ENCODE measurements at regions not wholly inside any gene's neighbourhood (a gene's known extent, or its start where the extent isn't known, plus 50 kb on each side); places are given as distances from the start of the nearest gene placed in this dataset.
A peak's percentile ranks its signal among the peaks of the same experiment; 100 is the strongest.

- Histone ChIP-seq H4K12ac (ENCODE audit: low read depth, low read length) (peak overlapping the region; percentile 20), H2BK120ac (ENCODE audit: insufficient read depth, low read length, poor library complexity) (no peak overlapping the region), H3K14ac (ENCODE audit: low read length) (no peak overlapping the region), H3K4me2 (ENCODE audit: low read length) (peak overlapping the region; percentile 58), H3K23ac (ENCODE audit: low read length) (no peak overlapping the region), H3K79me1 (ENCODE audit: low read length) (no peaks in the 10 kb centered on the region), H3K79me2 (ENCODE audit: control insufficient read depth, insufficient read depth, low read length, poor library complexity) (no peaks in the 10 kb centered on the region), H3K27ac (ENCODE audit: low read depth, low read length) (no peak overlapping the region), H3K9ac (ENCODE audit: low read length) (no peak overlapping the region), H3K9me3 (ENCODE audit: insufficient read depth, low read depth, low read length) (no peaks in the 10 kb centered on the region), H2BK5ac (ENCODE audit: low read depth, low read length, poor library complexity) (no peak overlapping the region), H3K4me1 (ENCODE audit: control insufficient read depth in 1 of 2, insufficient read depth in 2 of 2, low read length in 2 of 2) (peaks cover 2 to 4% of the 10 kb centered on the region in 2 experiments), H2AK5ac (ENCODE audit: low read length) (no peak overlapping the region), H4K8ac (ENCODE audit: low read depth, low read length) (peak overlapping the region; percentile 35), H4K91ac (ENCODE audit: low read depth, low read length) (no peak overlapping the region), H2BK12ac (ENCODE audit: low read length) (no peak overlapping the region), H3K36me3 (ENCODE audit: control insufficient read depth in 1 of 2, insufficient read depth in 2 of 2, low read length in 2 of 2) (no peaks in the 10 kb centered on the region), H3K18ac (ENCODE audit: low read length) (no peak overlapping the region), H3K4me3 (ENCODE audit: low read depth, low read length) (no peak overlapping the region), H3K27me3 (ENCODE audit: insufficient read depth, low read length) (no peaks in the 10 kb centered on the region), H2AFZ (ENCODE audit: insufficient read depth, low read length, poor library complexity) (peak overlapping the region; percentile 43), H3K4ac (ENCODE audit: low read depth, low read length) (no peak overlapping the region)
- no CpG with 5 or more reads among the region's 30 CpGs for WGBS (ENCODE audit: extremely low coverage, insufficient coverage, insufficient read length)
- peak in 1 of 2 donors; percentile 44 for DNase-seq
These were observed 81.0 kb downstream of the GPX5 start for GRCh38 chr6:28606424-28607391.

GRCh38 chr6:28607990-28608389 is 82.3 kb downstream of the GPX5 start:
- no peak overlapping the region for H3K27ac ChIP-seq (ENCODE audit: low read depth, low read length)
- peak in 1 of 2 donors; percentile 50 for DNase-seq
- WGBS (ENCODE audit: extremely low coverage, insufficient coverage, insufficient read length) = no CpG with 5 or more reads among the region's 9 CpGs

GRCh38 chr6:28609672-28610071 is 84.0 kb downstream of the GPX5 start:
- H3K79me1 ChIP-seq (ENCODE audit: low read length) = no peaks in the 10 kb centered on the region
- DNase-seq = no peak
- no peak overlapping the region for H3K9ac ChIP-seq (ENCODE audit: low read length)
- H3K27me3 ChIP-seq (ENCODE audit: insufficient read depth, low read length) = no peaks in the 10 kb centered on the region
- H2AK5ac ChIP-seq (ENCODE audit: low read length) = no peak overlapping the region
- H3K27ac ChIP-seq (ENCODE audit: low read depth, low read length) = no peak overlapping the region
- WGBS (ENCODE audit: extremely low coverage, insufficient coverage, insufficient read length) = no CpG with 5 or more reads among the region's 3 CpGs
- H3K23ac ChIP-seq (ENCODE audit: low read length) = no peak overlapping the region
- no peak overlapping the region for H3K14ac ChIP-seq (ENCODE audit: low read length)
- H4K8ac ChIP-seq (ENCODE audit: low read depth, low read length) = no peak overlapping the region
- no peaks in the 10 kb centered on the region for H3K9me3 ChIP-seq (ENCODE audit: insufficient read depth, low read depth, low read length)
- no peak overlapping the region for H2AFZ ChIP-seq (ENCODE audit: insufficient read depth, low read length, poor library complexity)
- no peak overlapping the region for H4K91ac ChIP-seq (ENCODE audit: low read depth, low read length)
- peaks cover 2 to 4% of the 10 kb centered on the region in 2 experiments for H3K4me1 ChIP-seq (ENCODE audit: control insufficient read depth in 1 of 2, insufficient read depth in 2 of 2, low read length in 2 of 2)
- no peak overlapping the region for H3K4me3 ChIP-seq (ENCODE audit: low read depth, low read length)
- no peak overlapping the region for H2BK5ac ChIP-seq (ENCODE audit: low read depth, low read length, poor library complexity)
- H2BK12ac ChIP-seq (ENCODE audit: low read length) = no peak overlapping the region
- H3K4me2 ChIP-seq (ENCODE audit: low read length) = no peak overlapping the region
- H3K4ac ChIP-seq (ENCODE audit: low read depth, low read length) = no peak overlapping the region
- H4K12ac ChIP-seq (ENCODE audit: low read depth, low read length) = no peak overlapping the region
- no peak overlapping the region for H2BK120ac ChIP-seq (ENCODE audit: insufficient read depth, low read length, poor library complexity)
- H3K79me2 ChIP-seq (ENCODE audit: control insufficient read depth, insufficient read depth, low read length, poor library complexity) = no peaks in the 10 kb centered on the region
- no peaks in the 10 kb centered on the region for H3K36me3 ChIP-seq (ENCODE audit: control insufficient read depth in 1 of 2, insufficient read depth in 2 of 2, low read length in 2 of 2)
- H3K18ac ChIP-seq (ENCODE audit: low read length) = no peak overlapping the region

More at GRCh38 chr6:28607990-28608389, 82.3 kb downstream of the GPX5 start:
- Histone ChIP-seq H3K27me3 (ENCODE audit: insufficient read depth, low read length) (no peaks in the 10 kb centered on the region), H3K14ac (ENCODE audit: low read length) (no peak overlapping the region), H3K18ac (ENCODE audit: low read length) (no peak overlapping the region), H3K4me1 (ENCODE audit: control insufficient read depth in 1 of 2, insufficient read depth in 2 of 2, low read length in 2 of 2) (peaks cover 2 to 4% of the 10 kb centered on the region in 2 experiments), H2AK5ac (ENCODE audit: low read length) (no peak overlapping the region), H3K4me2 (ENCODE audit: low read length) (no peak overlapping the region), H3K9me3 (ENCODE audit: insufficient read depth, low read depth, low read length) (no peaks in the 10 kb centered on the region), H3K23ac (ENCODE audit: low read length) (no peak overlapping the region), H3K79me2 (ENCODE audit: control insufficient read depth, insufficient read depth, low read length, poor library complexity) (no peaks in the 10 kb centered on the region), H3K4me3 (ENCODE audit: low read depth, low read length) (no peak overlapping the region), H2AFZ (ENCODE audit: insufficient read depth, low read length, poor library complexity) (no peak overlapping the region), H4K8ac (ENCODE audit: low read depth, low read length) (no peak overlapping the region), H4K12ac (ENCODE audit: low read depth, low read length) (no peak overlapping the region), H2BK120ac (ENCODE audit: insufficient read depth, low read length, poor library complexity) (no peak overlapping the region), H3K9ac (ENCODE audit: low read length) (no peak overlapping the region), H3K79me1 (ENCODE audit: low read length) (no peaks in the 10 kb centered on the region), H4K91ac (ENCODE audit: low read depth, low read length) (no peak overlapping the region), H3K4ac (ENCODE audit: low read depth, low read length) (no peak overlapping the region), H2BK5ac (ENCODE audit: low read depth, low read length, poor library complexity) (no peak overlapping the region), H2BK12ac (ENCODE audit: low read length) (no peak overlapping the region), H3K36me3 (ENCODE audit: control insufficient read depth in 1 of 2, insufficient read depth in 2 of 2, low read length in 2 of 2) (no peaks in the 10 kb centered on the region)

- no peaks in the 10 kb centered on the region for H3K27me3 ChIP-seq (ENCODE audit: insufficient read depth, low read length)
- no peak overlapping the region for H3K4me2 ChIP-seq (ENCODE audit: low read length)
- WGBS (ENCODE audit: extremely low coverage, insufficient coverage, insufficient read length) = no CpG with 5 or more reads among the region's 7 CpGs
These were observed 89.9 kb downstream of the GPX5 start for GRCh38 chr6:28615616-28615954.

More at GRCh38 chr6:28615616-28615954, 89.9 kb downstream of the GPX5 start:
- Histone ChIP-seq H2BK5ac (ENCODE audit: low read depth, low read length, poor library complexity) (no peak overlapping the region), H2BK120ac (ENCODE audit: insufficient read depth, low read length, poor library complexity) (no peak overlapping the region), H3K4me1 (ENCODE audit: control insufficient read depth in 1 of 2, insufficient read depth in 2 of 2, low read length in 2 of 2) (peaks cover 4 to 8% of the 10 kb centered on the region in 2 experiments), H3K27ac (ENCODE audit: low read depth, low read length) (no peak overlapping the region), H2AFZ (ENCODE audit: insufficient read depth, low read length, poor library complexity) (no peak overlapping the region), H3K9ac (ENCODE audit: low read length) (no peak overlapping the region), H4K91ac (ENCODE audit: low read depth, low read length) (no peak overlapping the region), H2AK5ac (ENCODE audit: low read length) (no peak overlapping the region), H3K79me1 (ENCODE audit: low read length) (no peaks in the 10 kb centered on the region), H4K8ac (ENCODE audit: low read depth, low read length) (no peak overlapping the region), H3K23ac (ENCODE audit: low read length) (no peak overlapping the region), H2BK12ac (ENCODE audit: low read length) (no peak overlapping the region), H3K18ac (ENCODE audit: low read length) (no peak overlapping the region), H3K79me2 (ENCODE audit: control insufficient read depth, insufficient read depth, low read length, poor library complexity) (no peaks in the 10 kb centered on the region), H3K9me3 (ENCODE audit: insufficient read depth, low read depth, low read length) (no peaks in the 10 kb centered on the region), H3K4ac (ENCODE audit: low read depth, low read length) (no peak overlapping the region), H3K36me3 (ENCODE audit: control insufficient read depth in 1 of 2, insufficient read depth in 2 of 2, low read length in 2 of 2) (no peaks in the 10 kb centered on the region), H3K14ac (ENCODE audit: low read length) (no peak overlapping the region), H4K12ac (ENCODE audit: low read depth, low read length) (no peak overlapping the region), H3K4me3 (ENCODE audit: low read depth, low read length) (no peak overlapping the region)
- no peak for DNase-seq
